ENCODE measurements at regions not wholly inside any gene's neighbourhood (a gene's known extent, or its start where the extent isn't known, plus 50 kb on each side); places are given as distances from the start of the nearest gene placed in this dataset.
"Not testable (repeated sequence)": the region's sequence is repeated elsewhere in the genome, so short reads cannot be mapped to it uniquely, and the experiment has no call there.

- DNase-seq (ENCODE audit: low read depth in 2 of 2): no peak
Measured at GRCh38 chr6:87766211-87766610, 64.2 kb upstream of the AKIRIN2 start.

- no peak for DNase-seq (ENCODE audit: low read depth in 2 of 2)
Measured at GRCh38 chr6:87763901-87764300, 61.9 kb upstream of the AKIRIN2 start.

- DNase-seq (ENCODE audit: low read depth in 2 of 2): no peak
Measured at GRCh38 chr6:87763276-87763675, 61.2 kb upstream of the AKIRIN2 start.

GRCh38 chr6:87762116-87762515 is 60.1 kb upstream of the AKIRIN2 start:
- DNase-seq (ENCODE audit: low read depth in 2 of 2): no peak

- no peak for DNase-seq (ENCODE audit: low read depth in 2 of 2)
Measured at GRCh38 chr6:87757792-87758191, 55.8 kb upstream of the AKIRIN2 start.

- peak; percentile 33 to 35 for DNase-seq (ENCODE audit: low read depth in 2 of 2)
Measured at GRCh38 chr6:87756858-87757257, 54.8 kb upstream of the AKIRIN2 start.

GRCh38 chr6:87755708-87756671 is 54.0 kb upstream of the AKIRIN2 start:
- DNase-seq (ENCODE audit: low read depth in 2 of 2): no peak

GRCh38 chr6:87754828-87755227 is 52.8 kb upstream of the AKIRIN2 start:
- no peak for DNase-seq (ENCODE audit: low read depth in 2 of 2)

GRCh38 chr6:87753131-87753685 is 51.2 kb upstream of the AKIRIN2 start:
- no peak for DNase-seq (ENCODE audit: low read depth in 2 of 2)

GRCh38 chr6:87752503-87752902 is 50.5 kb upstream of the AKIRIN2 start:
- DNase-seq (ENCODE audit: low read depth in 2 of 2): not testable (repeated sequence)
